ENCODE measurements at regions not wholly inside any gene's neighbourhood (a gene's known extent, or its start where the extent isn't known, plus 50 kb on each side); places are given as distances from the start of the nearest gene placed in this dataset.

DNA sequence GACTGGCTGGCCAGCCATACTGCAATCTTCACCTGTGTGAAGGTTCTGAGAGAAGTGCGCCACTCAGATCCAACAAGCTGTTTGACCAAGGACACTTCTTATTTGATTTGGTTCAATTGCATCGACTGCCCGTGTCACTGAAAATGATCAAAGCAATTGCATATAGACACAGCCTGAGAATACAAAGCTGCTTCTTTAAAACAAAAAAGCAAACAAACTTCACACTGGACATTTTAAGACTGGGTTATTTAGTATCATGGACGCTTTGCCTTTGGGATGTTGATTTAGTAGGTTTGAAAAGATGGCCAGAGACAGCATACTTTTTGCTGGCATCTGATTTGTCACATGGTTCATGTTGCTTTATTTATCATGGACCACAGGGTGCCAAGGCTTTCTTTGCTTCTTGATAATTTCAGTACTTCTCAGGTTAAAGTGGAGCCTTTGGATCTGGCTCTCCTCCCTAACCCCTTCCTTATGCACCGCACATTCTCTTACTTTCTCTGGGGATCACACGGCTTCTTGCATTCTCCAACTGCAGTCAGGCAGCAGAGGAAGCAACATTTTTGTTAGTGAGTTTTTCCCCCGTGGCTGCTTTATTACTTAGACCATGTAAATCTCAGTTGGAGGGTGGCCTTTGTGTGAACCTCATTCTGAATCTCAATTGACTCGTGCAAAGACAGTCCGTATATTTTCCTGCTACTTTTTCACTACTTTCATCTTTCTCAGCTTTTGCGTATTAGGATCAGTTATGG, 151.0 kb downstream of the CD47 start:
- H3K4me1 Mint-ChIP-seq (ENCODE audit: low read depth, unreplicated experiment), result peaks cover 18% of the 10 kb centered on the region
- CTCF ChIA-PET, result no interaction called here
- no peak overlapping the region for H3K27ac Mint-ChIP-seq (ENCODE audit: unreplicated experiment)
- no peak for DNase-seq
- no peak for TF ChIP-seq CTCF (IDR thresholded peaks at IDR 0.05; ENCODE audit: unreplicated experiment)
- intact Hi-C loops (cut with micrococcal nuclease; ENCODE audit: unreplicated experiment), result loop anchor here (10.0 kb wide), 4 partner anchors 115 to 465 kb away; no protein-coding TSS in a partner anchor
- no peaks in the 10 kb centered on the region for H3K36me3 Mint-ChIP-seq (ENCODE audit: insufficient read depth, unreplicated experiment)
- BruUV-seq (replicated peaks), result no TSS peak
- H3K27me3 Mint-ChIP-seq (ENCODE audit: unreplicated experiment), result no peaks in the 10 kb centered on the region
- no peaks in the 10 kb centered on the region for H3K9me3 Mint-ChIP-seq (ENCODE audit: low read depth, unreplicated experiment)
- H3K4me3 Mint-ChIP-seq (ENCODE audit: low read depth, unreplicated experiment), result no peak overlapping the region

GRCh38 chr3:107938143-107938542, 152.7 kb downstream of the CD47 start:
- H3K4me1 Mint-ChIP-seq (ENCODE audit: low read depth, unreplicated experiment), result peaks cover 12% of the 10 kb centered on the region
- no peak overlapping the region for H3K4me3 Mint-ChIP-seq (ENCODE audit: low read depth, unreplicated experiment)
- no TSS peak for BruUV-seq (replicated peaks)
- no peaks in the 10 kb centered on the region for H3K36me3 Mint-ChIP-seq (ENCODE audit: insufficient read depth, unreplicated experiment)
- H3K27me3 Mint-ChIP-seq (ENCODE audit: unreplicated experiment), result no peaks in the 10 kb centered on the region
- no peak for TF ChIP-seq CTCF (IDR thresholded peaks at IDR 0.05; ENCODE audit: unreplicated experiment)
- CTCF ChIA-PET, result interaction anchor here (1.6 kb wide), 2 partner anchors 32 to 539 kb away, joined by 6 to 11 read pairs; no protein-coding TSS in a partner anchor
- DNase-seq, result peak; percentile 50
- peaks cover 5% of the 10 kb centered on the region for H3K9me3 Mint-ChIP-seq (ENCODE audit: low read depth, unreplicated experiment)
- peak overlapping the region; percentile 21 for H3K27ac Mint-ChIP-seq (ENCODE audit: unreplicated experiment)
- intact Hi-C loops (cut with micrococcal nuclease; ENCODE audit: unreplicated experiment), result loop anchor here (1.0 to 10.0 kb wide), 5 partner anchors 117 to 539 kb away; no protein-coding TSS in a partner anchor

- Mint-ChIP-seq H3K4me1 (ENCODE audit: low read depth, unreplicated experiment) (peaks cover 8% of the 10 kb centered on the region), H3K4me3 (ENCODE audit: low read depth, unreplicated experiment) (no peak overlapping the region), H3K9me3 (ENCODE audit: low read depth, unreplicated experiment) (peaks cover 5% of the 10 kb centered on the region), H3K27me3 (ENCODE audit: unreplicated experiment) (no peaks in the 10 kb centered on the region), H3K27ac (ENCODE audit: unreplicated experiment) (no peak overlapping the region), H3K36me3 (ENCODE audit: insufficient read depth, unreplicated experiment) (no peaks in the 10 kb centered on the region)
- CTCF ChIA-PET, result no interaction called here
- BruUV-seq (replicated peaks), result no TSS peak
- no peak for TF ChIP-seq CTCF (IDR thresholded peaks at IDR 0.05; ENCODE audit: unreplicated experiment)
- DNase-seq, result no peak
- intact Hi-C loops (cut with micrococcal nuclease; ENCODE audit: unreplicated experiment), result loop anchor here (10.0 kb wide), 4 partner anchors 120 to 470 kb away; no protein-coding TSS in a partner anchor
These were observed 156.0 kb downstream of the CD47 start for GRCh38 chr3:107934808-107935207.

DNA sequence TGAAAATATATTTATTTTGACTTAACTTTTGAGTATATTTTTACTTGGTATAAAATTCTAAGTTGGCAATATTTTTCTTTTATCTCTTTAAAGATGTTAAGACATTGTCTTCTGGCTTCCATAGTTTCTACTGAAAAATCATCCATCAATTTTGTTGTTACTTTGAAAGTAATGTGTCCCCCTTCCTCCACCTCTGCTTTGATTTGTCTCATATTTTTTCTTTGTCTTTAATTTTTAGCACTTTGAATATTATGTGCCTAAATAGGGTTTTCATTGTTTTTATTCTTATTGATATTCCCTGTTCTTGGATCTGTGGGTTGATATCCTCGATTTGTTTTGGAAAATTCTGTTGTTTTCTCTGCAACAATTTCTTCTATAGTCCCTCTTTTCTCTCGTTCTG, 157.4 kb downstream of the CD47 start:
- H3K27me3 Mint-ChIP-seq (ENCODE audit: unreplicated experiment), result no peaks in the 10 kb centered on the region
- H3K27ac Mint-ChIP-seq (ENCODE audit: unreplicated experiment), result no peak overlapping the region
- CTCF ChIA-PET, result no interaction called here
- no peak overlapping the region for H3K4me3 Mint-ChIP-seq (ENCODE audit: low read depth, unreplicated experiment)
- H3K9me3 Mint-ChIP-seq (ENCODE audit: low read depth, unreplicated experiment), result peaks cover 5% of the 10 kb centered on the region
- H3K4me1 Mint-ChIP-seq (ENCODE audit: low read depth, unreplicated experiment), result peaks cover 7% of the 10 kb centered on the region
- H3K36me3 Mint-ChIP-seq (ENCODE audit: insufficient read depth, unreplicated experiment), result no peaks in the 10 kb centered on the region
- no peak for DNase-seq
- no peak for TF ChIP-seq CTCF (IDR thresholded peaks at IDR 0.05; ENCODE audit: unreplicated experiment)
- intact Hi-C loops (cut with micrococcal nuclease; ENCODE audit: unreplicated experiment), result loop anchor here (10.0 kb wide), 4 partner anchors 121 to 471 kb away; no protein-coding TSS in a partner anchor
- BruUV-seq (replicated peaks), result no TSS peak
